ENCODE measurements at regions not wholly inside any gene's neighbourhood (a gene's known extent, or its start where the extent isn't known, plus 50 kb on each side); places are given as distances from the start of the nearest gene placed in this dataset.

GRCh38 chr4:126939401-126939800, 693.4 kb upstream of the INTU start:
- DNase-seq, result no peak

DNA sequence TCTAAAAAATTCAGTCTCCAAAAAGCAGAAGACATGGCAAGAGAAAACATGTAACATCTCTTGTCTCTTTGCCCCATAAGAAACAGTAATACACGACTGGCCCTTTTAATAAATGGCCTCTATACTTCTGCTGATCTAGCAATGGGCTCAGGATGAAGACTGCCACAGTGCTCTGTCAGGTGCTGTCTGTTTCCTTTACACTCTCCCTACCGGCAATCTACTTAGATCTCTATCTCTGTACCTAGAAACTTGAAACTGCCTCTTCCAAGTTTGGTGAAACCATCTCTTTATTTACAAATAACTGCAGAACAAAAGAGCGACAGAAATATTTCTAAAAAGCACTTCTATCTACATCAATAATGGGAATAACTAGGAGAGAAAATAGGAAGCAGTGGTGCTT, 685.2 kb upstream of the INTU start:
- DNase-seq, result no peak

DNA sequence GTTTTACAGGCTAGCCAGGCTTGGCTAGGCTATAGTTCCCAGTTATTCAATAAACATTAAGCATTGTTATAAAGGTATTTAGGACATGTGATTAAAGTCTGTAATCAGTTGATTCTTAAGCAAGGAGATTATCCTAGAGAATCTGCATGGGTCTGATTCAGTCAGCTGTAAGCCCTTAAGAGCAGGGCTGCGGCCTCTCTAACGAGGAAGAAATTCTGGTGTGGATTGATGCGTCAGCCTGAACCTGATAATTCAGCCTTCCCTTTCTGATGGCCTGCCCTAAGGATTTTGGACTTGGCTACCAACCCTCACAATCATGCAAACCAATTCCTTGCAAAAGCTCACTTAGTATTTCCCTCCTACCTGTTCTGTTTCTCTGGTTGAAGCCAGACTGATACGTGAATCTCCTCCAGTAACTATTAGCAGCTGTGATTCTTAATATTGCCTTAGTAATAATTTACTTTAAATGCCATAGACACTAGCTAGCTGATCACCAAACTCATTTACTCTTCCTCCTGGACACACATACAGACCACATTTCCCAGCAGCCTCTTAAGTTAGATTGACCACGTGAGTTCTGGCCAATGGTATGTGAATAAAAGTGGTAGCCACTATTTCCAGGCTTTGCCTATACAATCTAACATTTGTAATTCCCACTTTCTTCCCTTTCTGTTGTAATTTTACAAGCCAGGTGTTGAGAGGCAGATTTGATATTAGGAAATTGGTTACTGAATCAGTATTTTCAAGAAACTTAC, 678.0 kb upstream of the INTU start:
- DNase-seq, result no peak

- DNase-seq, result no peak
Measured at GRCh38 chr4:126955292-126956183, 677.2 kb upstream of the INTU start.

DNA sequence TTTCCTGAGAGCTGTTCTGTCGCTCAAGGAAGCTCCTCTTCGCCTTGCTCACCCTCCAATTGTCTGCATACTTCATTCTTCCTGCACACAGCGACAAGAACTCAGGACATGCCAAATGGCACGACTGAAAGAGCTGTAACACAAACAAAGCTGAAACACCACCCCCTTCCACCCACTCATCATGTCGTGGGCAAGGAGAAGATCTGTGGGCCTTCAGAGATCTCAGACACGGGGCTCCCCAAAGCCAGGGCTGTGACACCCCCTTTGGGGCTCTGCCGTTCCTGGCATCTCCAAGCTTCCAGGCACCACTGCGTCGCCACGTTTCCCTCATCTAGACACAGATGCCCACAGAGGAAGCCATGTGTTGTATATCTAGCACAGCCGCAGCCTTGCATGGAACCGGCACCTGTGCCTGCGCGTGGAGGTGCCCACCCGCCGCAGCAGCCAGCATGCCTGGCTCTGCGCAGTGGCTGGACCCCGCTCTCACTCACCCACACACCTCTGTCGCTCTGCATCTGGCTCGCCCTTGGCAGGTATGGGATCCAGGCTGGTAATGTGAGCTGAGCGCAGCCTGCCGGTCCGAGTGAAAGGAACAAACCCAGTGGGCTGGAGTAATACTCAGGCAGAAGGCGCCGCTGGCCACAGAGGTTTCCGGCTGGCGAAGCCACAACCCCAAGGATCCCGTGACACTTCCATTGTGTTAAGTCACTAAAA, 676.4 kb upstream of the INTU start:
- DNase-seq, result no peak

GRCh38 chr4:126957556-126957955, 675.2 kb upstream of the INTU start:
- no peak for DNase-seq

GRCh38 chr4:126957987-126958386, 674.8 kb upstream of the INTU start:
- DNase-seq, result no peak

GRCh38 chr4:126958482-126958881, 674.3 kb upstream of the INTU start:
- DNase-seq, result no peak

DNA sequence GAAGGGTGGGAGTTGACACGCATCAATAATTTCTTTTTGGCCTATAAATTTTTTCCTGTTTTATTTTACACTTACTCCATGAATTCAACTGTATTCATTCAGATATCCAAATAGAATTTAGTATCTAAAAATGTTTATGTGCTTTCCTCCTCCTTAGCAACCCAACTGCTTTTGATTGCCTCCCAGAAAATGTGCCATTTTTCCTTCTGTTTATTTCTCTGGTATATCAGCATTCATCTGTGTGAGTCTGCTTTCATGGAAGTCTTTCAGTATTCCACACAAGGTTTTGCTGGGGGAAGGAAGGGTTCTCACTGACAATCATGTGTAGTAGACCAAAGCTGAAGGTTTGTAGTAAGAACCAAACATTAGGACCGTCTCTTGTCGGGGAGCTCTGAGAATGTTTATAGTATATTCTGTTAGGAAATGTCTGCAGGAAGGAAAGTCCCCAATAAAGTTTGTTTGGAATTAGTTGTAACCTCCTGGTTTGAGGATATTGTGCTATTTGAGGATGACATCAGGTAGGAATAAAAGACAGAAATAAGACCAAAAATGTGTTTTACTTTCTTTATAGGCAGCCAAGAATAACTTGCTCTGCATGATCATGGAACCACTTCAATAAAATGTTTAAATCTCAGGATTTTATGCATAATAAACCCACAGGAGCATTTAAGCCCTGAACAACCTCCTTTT, 673.6 kb upstream of the INTU start:
- DNase-seq, result no peak

DNA sequence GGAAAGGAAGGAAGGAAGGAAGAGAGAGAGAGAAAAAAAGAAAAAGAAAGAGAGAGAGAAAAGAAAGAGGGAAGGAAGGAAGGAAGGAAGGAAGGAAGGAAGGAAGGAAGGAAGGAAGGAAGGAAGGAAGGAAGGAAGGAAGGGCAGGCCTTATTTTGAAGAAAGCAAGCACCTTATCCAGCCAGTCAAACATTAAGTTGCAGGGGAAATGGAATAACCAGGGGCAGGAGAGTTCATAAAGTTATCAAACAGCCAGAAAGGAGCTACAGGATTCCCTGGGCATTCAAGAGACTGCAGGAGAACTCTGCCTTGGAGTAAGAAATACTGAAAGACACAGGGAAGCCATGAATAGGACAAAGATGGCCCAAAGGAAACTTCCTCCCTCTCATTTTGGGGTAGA, 672.0 kb upstream of the INTU start:
- DNase-seq, result no peak

GRCh38 chr4:126961661-126962060, 671.1 kb upstream of the INTU start:
- DNase-seq, result no peak

- DNase-seq, result no peak
Measured at GRCh38 chr4:126965877-126966276, 666.9 kb upstream of the INTU start.

- peak; percentile 27 for DNase-seq
Measured at GRCh38 chr4:126969360-126970235, 663.2 kb upstream of the INTU start.

- no peak for DNase-seq
Measured at GRCh38 chr4:126973201-126973600, 659.6 kb upstream of the INTU start.

- DNase-seq, result no peak
Measured at GRCh38 chr4:126976850-126977632, 655.7 kb upstream of the INTU start.

GRCh38 chr4:126986005-126986404, 646.8 kb upstream of the INTU start:
- DNase-seq, result no peak

DNA sequence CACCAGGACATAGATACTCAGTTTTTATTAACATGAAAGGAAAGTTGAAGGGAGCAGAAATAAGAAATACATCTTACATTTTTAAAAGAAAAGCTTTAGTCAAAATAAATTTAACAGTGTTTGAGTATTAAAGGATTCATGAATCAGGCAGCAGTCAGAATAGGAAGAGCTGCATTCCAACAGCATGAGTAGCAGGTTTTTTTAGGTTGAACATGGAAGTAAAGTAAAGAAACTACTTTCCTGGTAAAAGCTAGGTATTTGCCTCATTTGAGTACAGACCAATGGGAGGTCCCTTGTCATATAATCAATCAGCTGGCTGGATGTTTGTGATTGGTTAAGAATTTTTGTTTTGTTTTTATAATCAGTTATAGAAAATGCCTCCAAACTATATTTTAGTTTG, 645.9 kb upstream of the INTU start:
- no peak for DNase-seq

- DNase-seq, result no peak
Measured at GRCh38 chr4:126991965-126992364, 640.8 kb upstream of the INTU start.

DNA sequence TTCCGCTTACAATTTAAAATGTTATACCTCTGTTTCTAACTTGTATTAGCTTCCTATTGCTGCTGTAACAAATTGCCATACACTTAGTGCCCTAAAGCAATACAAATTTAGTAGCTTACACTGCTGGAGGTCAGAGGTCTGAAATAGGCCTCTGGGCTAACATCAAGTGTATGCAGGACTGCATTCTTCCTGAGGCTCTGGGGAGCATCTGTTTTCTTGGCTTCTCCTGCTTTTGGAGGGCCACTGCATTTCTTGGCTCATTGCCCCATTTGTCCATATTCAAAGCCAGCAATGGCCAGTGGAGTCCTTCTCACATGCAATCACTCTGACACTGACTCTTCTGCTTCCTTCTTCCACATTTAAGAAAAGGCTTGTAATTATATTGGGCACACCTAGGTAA, 639.8 kb upstream of the INTU start:
- DNase-seq, result no peak

- DNase-seq, result no peak
Measured at GRCh38 chr4:126993351-126993750, 639.4 kb upstream of the INTU start.

All from left kidney (tissue), 1 donor.